HG03460 (cell line): ENCODE measurements at regions not wholly inside any gene's neighbourhood (a gene's known extent, or its start where the extent isn't known, plus 50 kb on each side); places are given as distances from the start of the nearest gene placed in this dataset.
"Not testable (repeated sequence)": the region's sequence is repeated elsewhere in the genome, so short reads cannot be mapped to it uniquely, and the experiment has no call there.

ENCODE experiments used
- ATAC-seq: cut with Tn5 transposase; IDR thresholded peaks from one replicate; pipeline ENCODE4 v1.9.1; 2021; ENCODE audit not compliant: unreplicated experiment

DNA sequence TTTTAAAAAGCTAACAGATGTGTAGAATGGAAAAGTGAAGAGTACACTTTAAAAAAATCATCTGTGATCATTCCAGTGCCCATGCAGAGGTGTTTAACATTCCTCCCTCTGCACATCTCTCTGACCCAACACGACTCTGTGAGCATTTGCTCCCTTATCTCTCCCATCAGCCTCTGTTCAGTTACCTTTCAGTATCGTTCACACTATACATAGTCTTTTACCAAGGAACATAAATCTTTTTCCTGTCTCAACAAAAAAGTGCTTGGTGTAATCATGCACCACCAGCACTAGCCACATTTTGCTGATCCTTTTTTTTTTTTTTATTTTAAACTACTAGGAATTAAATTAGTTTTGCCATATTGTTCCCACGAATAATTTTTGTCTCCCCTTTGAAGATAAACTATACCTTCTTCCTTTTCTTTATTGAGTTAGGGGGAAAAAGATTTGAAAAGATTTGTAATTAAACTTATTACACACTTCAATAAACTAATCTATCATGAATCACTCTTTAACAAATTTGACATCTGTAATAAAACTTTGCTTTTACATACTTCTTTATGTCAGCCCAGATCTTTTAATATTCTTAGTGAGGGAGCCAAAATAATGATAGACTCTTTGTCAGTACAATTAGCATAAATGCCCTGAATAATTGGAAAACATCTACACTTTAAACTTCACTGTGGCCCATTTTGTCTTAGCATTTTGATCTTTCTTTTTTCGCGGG, 489.8 kb upstream of the FANCL start:
- no peak for ATAC-seq

DNA sequence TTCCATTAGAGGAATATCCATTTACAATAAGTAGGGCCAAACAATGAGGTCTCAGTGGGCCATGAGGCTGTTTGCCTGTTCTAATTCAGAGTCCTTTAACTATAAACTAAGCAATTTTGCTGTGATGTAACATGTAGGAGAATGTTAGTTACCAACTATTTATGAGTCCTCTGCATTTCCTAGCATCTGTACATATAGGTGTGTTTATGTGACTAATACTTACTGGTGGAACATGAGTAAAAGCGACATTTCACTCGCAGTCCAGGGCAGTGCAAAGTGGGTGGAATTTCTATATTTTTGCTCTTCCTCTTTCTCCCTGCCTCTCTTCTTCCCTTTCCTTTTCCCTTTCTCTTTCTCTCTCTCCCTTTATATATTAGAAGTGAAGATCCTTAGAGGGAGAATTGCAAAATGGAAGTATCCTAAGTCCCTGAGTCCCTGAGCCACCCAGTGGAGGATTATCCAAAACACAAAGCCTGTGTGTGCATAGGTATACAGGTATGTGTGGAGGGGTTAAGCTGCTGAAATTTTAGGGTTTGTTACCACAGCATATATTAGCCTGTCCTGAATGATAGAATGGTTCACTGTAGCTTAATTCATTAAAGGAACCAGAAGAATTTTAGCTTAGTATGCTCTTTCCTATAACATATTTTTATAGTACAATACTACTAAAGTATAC, 487.0 kb upstream of the FANCL start:
- ATAC-seq, result no peak

GRCh38 chr2:58721912-58722591, 480.9 kb upstream of the FANCL start:
- ATAC-seq, result no peak

DNA sequence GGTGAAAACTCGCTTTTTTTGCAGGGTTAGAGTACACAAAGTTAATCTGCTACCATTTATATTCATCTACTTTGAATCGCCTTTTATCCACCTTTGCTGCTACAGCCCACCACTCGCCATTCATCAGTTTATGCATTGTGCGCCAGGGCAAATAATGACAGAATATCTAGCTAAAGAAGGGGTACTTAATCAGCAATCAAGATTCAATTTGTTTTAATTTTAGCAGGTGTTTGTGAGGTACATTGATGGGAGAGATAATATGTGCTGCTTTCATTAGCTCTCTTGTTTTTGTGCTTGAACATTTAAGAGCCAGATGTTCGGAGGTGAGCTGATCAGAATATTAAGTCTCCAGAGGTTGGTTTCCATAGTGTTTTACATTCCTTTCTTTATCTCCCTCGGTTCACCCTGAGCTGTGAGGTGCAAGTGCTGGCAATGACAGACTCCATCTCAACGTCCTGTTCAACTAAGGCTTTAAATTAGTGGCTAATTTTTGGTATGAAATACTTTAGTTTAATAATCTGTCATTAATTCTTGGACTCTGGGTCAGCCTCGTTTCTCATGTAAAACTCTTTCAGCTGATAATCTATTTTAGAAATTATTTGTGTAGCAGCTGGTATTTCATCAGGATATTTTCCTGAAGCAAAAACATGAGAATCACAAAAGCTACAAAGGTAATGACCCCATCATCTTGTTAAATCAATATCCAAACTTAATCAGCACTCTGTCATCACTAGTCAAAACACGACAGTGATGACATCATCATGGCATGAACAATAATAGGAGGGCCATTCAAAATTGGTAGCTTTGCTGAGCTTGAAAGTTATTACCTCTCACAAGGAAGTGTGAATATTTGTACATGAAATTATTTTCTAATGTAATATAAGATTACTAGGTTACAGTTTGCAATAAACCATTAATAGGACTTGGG, 479.9 kb upstream of the FANCL start:
- ATAC-seq, result no peak

- no peak for ATAC-seq
Observed at GRCh38 chr2:58720033-58720769, 479.1 kb upstream of the FANCL start.

DNA sequence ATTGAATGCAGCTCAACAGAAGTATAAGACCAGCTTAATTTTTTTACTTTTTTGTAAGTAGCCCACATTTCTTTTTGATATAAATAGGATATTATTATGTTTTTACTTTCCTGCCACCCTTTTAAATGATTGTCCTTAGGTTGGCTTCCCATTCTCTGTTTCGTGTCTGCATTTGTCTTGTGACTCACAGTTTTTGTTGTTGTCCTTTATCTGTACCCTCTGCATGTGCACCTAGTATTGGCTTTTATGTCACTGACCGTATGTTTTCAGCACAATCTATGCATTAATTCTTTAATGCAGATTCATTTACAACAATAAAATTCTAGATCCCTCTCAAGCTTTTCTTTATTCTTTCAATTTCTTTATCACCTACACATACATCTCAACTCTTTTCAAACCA, 474.2 kb upstream of the FANCL start:
- no peak for ATAC-seq

DNA sequence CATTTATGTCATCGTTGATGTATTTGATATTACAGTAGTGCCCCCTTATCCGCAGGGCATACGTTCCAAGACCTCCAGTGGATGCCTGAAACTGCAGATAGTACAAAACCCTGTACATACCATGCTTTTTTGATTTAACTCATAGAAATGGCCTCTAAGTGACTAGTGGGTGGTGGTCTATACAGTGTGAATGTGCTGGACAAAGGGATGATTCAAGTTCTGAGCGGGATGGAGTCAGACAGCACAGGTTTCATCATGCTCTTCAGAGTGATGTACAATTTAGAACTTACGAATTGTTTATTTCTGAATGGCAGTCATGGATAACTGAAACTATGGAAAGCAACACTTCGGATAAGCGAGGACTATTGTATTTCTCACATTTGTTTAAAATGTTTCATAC, 473.1 kb upstream of the FANCL start:
- no peak for ATAC-seq

DNA sequence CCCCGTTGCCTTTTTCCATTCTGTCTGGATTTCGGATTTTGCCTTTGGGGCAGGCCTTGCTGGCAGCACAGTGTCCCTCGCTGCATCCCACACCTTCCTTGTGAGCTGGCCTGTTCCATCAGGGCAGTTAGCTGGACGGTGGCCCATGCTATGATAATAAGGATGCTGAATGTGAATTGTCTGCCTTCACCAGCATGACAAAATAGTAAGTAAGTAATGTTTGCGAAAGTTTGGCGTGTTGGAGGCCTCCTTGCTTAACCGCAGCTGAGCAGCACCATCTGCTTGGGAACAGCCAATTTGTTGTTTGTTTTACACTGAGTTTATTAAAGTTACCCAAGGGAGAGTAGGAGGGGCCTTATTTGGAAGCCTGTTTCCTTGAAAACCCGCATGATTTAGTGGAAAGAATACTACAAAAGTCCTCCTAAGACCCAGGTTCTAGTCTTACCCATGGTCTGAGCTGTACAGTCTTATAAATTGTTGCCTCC, 469.7 kb upstream of the FANCL start:
- ATAC-seq, result no peak

- no peak for ATAC-seq
Observed at GRCh38 chr2:58709687-58710354, 468.7 kb upstream of the FANCL start.

DNA sequence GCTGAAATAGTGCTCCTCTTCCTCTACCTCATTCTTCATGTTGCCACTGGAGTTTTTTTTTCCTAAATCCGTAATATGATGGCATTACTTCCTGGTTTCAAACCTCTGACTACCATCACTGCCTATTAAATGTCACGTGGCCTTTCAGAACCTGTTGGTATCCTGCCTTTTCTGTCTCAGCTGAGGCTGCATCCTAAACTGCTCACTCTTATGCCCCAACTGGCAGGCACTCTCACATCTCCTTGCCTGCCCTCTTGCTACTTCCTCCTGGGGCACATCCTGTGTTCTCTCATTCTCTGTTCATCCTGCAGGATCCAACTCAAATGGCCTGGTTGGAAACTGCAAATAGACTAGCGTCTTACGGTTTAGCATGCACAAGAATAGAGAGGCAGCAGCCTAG, 468.1 kb upstream of the FANCL start:
- ATAC-seq, result no peak

- no peak for ATAC-seq
Observed at GRCh38 chr2:58708565-58708964, 467.4 kb upstream of the FANCL start.

DNA sequence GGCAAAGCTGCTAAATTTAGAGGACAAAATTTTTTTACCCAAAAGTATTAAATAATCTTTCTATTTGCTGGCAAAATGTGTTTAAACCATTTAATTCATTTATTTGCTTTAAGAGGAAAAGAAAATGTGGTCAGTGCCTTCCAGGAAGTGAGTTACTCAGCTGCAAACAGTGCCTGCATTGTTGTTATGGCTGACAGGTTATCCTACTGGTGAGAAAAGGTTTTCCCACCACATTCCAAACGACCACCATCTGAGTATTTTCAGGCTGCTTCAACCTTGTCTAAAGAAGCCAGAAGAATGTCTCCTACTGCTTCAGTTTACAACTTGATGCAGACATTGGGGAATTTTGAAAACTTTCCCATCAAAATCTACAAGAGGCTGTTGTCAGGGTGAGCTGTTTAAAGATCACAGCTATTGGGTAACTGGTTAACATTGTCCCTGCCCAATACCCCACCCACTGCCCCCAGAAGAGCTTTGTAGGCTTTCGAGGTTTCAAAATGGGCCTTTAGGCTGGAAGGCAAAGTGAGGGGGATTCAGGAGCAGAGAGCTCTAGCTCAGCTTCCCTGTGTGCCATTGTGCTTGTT, 461.3 kb upstream of the FANCL start:
- no peak for ATAC-seq

DNA sequence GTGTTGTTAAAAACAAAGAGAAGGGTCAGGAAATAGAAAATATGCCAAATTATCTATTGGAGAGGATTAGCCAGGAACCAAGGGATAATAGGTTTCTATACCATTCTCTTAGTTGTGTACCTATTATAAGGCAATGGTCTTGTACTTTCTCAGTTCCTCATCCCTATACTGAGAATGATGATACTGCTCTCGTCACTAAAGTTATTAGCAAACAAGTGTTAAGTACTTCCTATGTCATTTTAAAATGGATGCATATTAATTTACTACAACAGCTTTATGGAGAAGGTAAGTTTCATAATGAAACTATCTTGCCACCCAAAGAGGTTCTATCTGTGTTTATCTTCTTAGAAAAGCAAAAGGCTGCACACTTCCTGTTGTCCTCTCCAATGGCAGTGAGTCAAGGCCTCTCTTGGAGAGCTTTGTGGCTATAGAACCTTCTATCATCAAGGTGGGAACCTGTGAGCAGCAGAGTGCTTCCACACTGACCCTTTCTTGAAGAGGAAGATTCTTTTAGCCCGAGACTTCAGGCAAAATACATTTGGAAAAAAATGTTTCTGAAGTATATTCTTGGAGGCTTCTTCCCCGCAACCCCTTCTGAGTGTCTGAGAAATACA, 460.7 kb upstream of the FANCL start:
- peak; percentile 68 for ATAC-seq

DNA sequence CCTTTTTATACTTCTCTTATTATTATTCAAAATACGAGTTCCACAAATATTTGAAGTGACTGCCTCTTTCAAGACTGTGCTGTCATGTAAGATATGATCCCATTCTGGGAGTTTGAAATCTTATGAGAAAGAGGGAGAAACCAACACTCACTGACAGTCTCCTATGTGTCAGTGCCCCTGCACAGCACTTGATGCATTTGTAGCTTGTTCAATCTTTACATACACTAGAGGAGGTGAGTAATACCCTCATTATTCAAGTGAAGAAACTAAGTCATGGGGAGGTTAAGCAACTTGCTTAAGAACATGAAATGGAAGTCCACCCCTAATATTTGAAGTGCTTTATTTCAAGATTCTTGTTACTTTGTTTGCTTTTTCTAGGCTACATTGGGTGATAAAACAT, 459.5 kb upstream of the FANCL start:
- no peak for ATAC-seq

- ATAC-seq, result no peak
Observed at GRCh38 chr2:58699411-58699810, 458.3 kb upstream of the FANCL start.

- ATAC-seq, result no peak
Observed at GRCh38 chr2:58698620-58699019, 457.5 kb upstream of the FANCL start.

GRCh38 chr2:58694114-58694513, 453.0 kb upstream of the FANCL start:
- ATAC-seq, result not testable (repeated sequence)

GRCh38 chr2:58691041-58691440, 449.9 kb upstream of the FANCL start:
- not testable (repeated sequence) for ATAC-seq

- no peak for ATAC-seq
Observed at GRCh38 chr2:58688813-58689212, 447.7 kb upstream of the FANCL start.
